H1 (cell line): ENCODE measurements at regions not wholly inside any gene's neighbourhood (a gene's known extent, or its start where the extent isn't known, plus 50 kb on each side); places are given as distances from the start of the nearest gene placed in this dataset.

Experiments
- CHD7 ChIP-seq: fragments of 300-600 bp; sonication (generic); IDR thresholded peaks from 2 replicates; pipeline ENCODE4 v1.7.1; 2012; ENCODE audit warnings: low read length, moderate library complexity, mild to moderate bottlenecking, inconsistent platforms; ENCODE audit not compliant: insufficient replicate concordance
- POU5F1 ChIP-seq: IDR thresholded peaks from 2 replicates; pipeline ENCODE4 v1.6.1; 2011; ENCODE audit warnings: low read depth, mild to moderate bottlenecking, low read length, moderate library complexity
- SP4 ChIP-seq: IDR thresholded peaks from 2 replicates; pipeline ENCODE4 v1.6.1; 2012; ENCODE audit warnings: low read length, inconsistent platforms

DNA sequence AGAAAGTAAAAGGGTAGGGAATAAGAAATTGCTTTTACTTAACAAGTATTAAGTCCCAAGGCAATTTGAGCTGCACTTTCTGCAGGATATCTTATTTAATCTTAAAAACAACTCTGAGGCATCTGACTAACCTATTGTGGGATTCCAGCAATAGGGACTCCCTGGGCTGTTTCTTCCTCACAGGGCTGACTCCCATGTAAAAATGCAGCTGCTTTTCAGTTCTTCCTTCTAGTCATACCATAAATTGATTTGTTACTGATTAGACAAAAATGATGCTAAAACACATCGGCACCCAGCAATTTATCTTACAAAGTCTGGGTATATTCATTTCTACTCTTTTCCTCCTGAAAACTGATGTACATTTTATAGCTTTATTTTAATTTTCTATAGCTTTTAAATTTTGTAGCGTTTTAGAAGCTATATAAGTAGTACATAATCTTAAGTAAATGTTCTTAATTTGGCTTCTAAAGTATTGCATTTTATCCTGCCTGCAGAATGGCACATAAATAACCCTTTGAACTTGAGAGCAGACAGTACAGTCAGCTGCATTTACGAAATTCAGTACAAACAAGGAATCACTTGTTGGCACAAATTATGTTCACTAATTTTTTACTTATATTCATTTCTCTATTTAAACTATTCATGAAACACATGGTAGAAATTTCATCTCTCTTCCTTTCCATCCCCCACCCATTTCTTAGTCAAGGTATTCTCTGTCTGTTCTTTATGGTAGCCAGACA is 102.4 kb upstream of the FRY start (continued):
- TF ChIP-seq CHD7, result no peak
- TF ChIP-seq SP4, result no peak
- TF ChIP-seq POU5F1, result no peak
